ENCODE measurements at regions not wholly inside any gene's neighbourhood (a gene's known extent, or its start where the extent isn't known, plus 50 kb on each side); places are given as distances from the start of the nearest gene placed in this dataset.

DNA sequence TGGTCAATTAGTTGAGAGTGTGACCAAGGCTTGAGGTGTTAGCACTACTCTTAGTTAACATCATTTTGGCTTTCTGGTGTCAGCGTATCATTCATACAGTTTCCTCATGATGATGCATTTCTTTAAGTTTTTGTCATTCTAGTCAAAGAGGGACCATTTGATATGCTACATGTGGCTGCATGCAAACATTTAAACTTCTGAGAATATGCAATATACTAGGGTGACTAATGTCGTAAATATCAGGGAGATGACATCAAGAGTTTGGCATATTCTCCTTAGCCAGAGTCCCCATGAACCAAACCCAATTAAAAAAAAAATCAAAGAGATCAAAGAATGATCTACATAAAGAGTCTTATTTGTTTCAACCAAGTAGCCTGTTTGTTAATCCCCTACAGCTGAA is 537.4 kb upstream of the PCDH7 start:
- 95% methylated on average over 2 of the region's 2 CpGs for WGBS (ENCODE audit: low lambda C conversion rate, missing lambda C conversion rate)
- TF ChIP-seq EZH2phosphoT487 (IDR thresholded peaks at IDR 0.05; ENCODE audit: low read depth, severe bottlenecking, unreplicated experiment) (no peak), EZH2 (IDR thresholded peaks at IDR 0.05; ENCODE audit: borderline replicate concordance) (no peak)
- TF ChIP-seq, protein P1, sequence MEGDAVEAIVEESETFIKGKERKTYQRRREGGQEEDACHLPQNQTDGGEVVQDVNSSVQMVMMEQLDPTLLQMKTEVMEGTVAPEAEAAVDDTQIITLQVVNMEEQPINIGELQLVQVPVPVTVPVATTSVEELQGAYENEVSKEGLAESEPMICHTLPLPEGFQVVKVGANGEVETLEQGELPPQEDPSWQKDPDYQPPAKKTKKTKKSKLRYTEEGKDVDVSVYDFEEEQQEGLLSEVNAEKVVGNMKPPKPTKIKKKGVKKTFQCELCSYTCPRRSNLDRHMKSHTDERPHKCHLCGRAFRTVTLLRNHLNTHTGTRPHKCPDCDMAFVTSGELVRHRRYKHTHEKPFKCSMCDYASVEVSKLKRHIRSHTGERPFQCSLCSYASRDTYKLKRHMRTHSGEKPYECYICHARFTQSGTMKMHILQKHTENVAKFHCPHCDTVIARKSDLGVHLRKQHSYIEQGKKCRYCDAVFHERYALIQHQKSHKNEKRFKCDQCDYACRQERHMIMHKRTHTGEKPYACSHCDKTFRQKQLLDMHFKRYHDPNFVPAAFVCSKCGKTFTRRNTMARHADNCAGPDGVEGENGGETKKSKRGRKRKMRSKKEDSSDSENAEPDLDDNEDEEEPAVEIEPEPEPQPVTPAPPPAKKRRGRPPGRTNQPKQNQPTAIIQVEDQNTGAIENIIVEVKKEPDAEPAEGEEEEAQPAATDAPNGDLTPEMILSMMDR (IDR thresholded peaks at IDR 0.05; ENCODE audit: poor library complexity), result no peak

DNA sequence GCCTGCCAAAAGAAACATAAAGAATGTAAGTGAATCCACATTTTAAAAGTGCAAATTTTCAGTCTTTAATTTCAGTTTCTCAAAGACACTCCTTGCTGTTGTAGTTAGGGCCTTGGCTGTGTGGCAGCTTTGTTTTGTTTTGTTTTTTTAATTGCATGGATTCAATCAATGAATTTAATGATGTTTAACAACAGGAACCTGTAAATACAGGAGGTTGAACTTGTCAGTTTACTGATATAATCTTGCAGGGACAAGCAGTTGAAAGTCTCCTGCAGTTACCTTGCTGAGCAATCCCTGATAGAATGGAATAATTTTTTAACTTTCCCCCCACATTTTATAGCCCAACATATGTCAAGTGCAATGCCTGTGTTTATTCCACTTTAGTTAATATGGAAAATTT is 528.3 kb upstream of the PCDH7 start:
- Histone ChIP-seq H3K27ac (no peak overlapping the region), H2AFZ (no peak overlapping the region), H3K79me2 (no peaks in the 10 kb centered on the region), H3K4me2 (no peak overlapping the region), H3K36me3 (replicated peaks; ENCODE audit: insufficient read depth, low read depth) (no peaks in the 10 kb centered on the region), H3K9me2 (replicated peaks; ENCODE audit: insufficient read depth) (no peaks in the 10 kb centered on the region), H3K4me1 (ENCODE audit: insufficient read depth) (no peaks in the 10 kb centered on the region), H3K9me3 (ENCODE audit: low read depth) (no peaks in the 10 kb centered on the region), H3K4me3 (no peak overlapping the region), H3K27me3 (no peaks in the 10 kb centered on the region), H4K20me1 (ENCODE audit: insufficient read depth, poor library complexity, severe bottlenecking) (no peaks in the 10 kb centered on the region)
- TF ChIP-seq, protein P1 (IDR thresholded peaks at IDR 0.05; ENCODE audit: poor library complexity), result no peak
- TF ChIP-seq EZH2 (IDR thresholded peaks at IDR 0.05; ENCODE audit: borderline replicate concordance) (no peak), EZH2phosphoT487 (IDR thresholded peaks at IDR 0.05; ENCODE audit: low read depth, severe bottlenecking, unreplicated experiment) (no peak)
- no peak for DNase-seq (ENCODE audit: low spot score)

More for the DNA sequence above, 537.4 kb upstream of the PCDH7 start:
- H4K20me1 ChIP-seq (ENCODE audit: insufficient read depth, poor library complexity, severe bottlenecking), result no peaks in the 10 kb centered on the region
- no peaks in the 10 kb centered on the region for H3K79me2 ChIP-seq
- no peak overlapping the region for H3K4me2 ChIP-seq
- H3K4me1 ChIP-seq (ENCODE audit: insufficient read depth), result no peaks in the 10 kb centered on the region
- no peak overlapping the region for H3K4me3 ChIP-seq
- no peaks in the 10 kb centered on the region for H3K27me3 ChIP-seq
- H3K36me3 ChIP-seq (replicated peaks; ENCODE audit: insufficient read depth, low read depth), result no peaks in the 10 kb centered on the region
- H2AFZ ChIP-seq, result no peak overlapping the region
- no peak for DNase-seq (ENCODE audit: low spot score)
- no peak overlapping the region for H3K27ac ChIP-seq
- H3K9me3 ChIP-seq (ENCODE audit: low read depth), result no peaks in the 10 kb centered on the region
- H3K9me2 ChIP-seq (replicated peaks; ENCODE audit: insufficient read depth), result no peaks in the 10 kb centered on the region

DNA sequence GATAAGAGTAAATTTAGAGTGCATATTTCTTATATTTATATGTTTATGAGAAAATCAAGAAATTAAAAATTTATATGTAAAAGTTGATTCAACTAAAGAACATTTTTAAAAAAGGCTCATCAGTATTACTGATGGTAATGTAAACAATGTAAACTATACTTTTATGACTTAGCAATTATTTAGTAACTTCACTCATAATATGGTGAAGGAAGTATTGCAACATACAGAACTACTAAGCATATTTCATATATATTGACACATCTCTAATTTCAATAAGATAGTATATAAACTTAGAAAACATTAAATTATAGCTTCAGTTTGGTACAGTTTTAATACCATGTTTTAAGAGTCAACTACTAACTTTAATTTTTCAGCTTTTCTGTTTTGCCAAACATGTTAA is 512.8 kb upstream of the PCDH7 start:
- Histone ChIP-seq H3K36me3 (replicated peaks; ENCODE audit: insufficient read depth, low read depth) (no peaks in the 10 kb centered on the region), H3K4me1 (ENCODE audit: insufficient read depth) (no peaks in the 10 kb centered on the region), H3K27ac (no peak overlapping the region), H3K79me2 (no peaks in the 10 kb centered on the region), H3K9me2 (replicated peaks; ENCODE audit: insufficient read depth) (no peaks in the 10 kb centered on the region), H3K4me2 (no peak overlapping the region), H3K9me3 (ENCODE audit: low read depth) (peaks cover 3% of the 10 kb centered on the region), H3K4me3 (no peak overlapping the region), H4K20me1 (ENCODE audit: insufficient read depth, poor library complexity, severe bottlenecking) (no peaks in the 10 kb centered on the region), H3K27me3 (no peaks in the 10 kb centered on the region), H2AFZ (no peak overlapping the region)
- DNase-seq (ENCODE audit: low spot score), result no peak
- TF ChIP-seq, protein P1 (IDR thresholded peaks at IDR 0.05; ENCODE audit: poor library complexity), result no peak
- TF ChIP-seq EZH2 (IDR thresholded peaks at IDR 0.05; ENCODE audit: borderline replicate concordance) (no peak), EZH2phosphoT487 (IDR thresholded peaks at IDR 0.05; ENCODE audit: low read depth, severe bottlenecking, unreplicated experiment) (no peak)

Data from hepatocyte (in vitro differentiated cells).